Bronchial epithelial cell (primary cell): ENCODE measurements at regions not wholly inside any gene's neighbourhood (a gene's known extent, or its start where the extent isn't known, plus 50 kb on each side); places are given as distances from the start of the nearest gene placed in this dataset.
A peak's percentile ranks its signal among the peaks of the same experiment; 100 is the strongest.

Experiments used
- DNase-seq: peaks from one replicate; pipeline ENCODE4 v3.0.0-alpha.2; 2010; ENCODE audit warnings: low read depth
- FAIRE-seq: peaks from 2 replicates; lab custom pipeline; 2011; peaks lifted over from hg19 to GRCh38; lab: Jason Lieb, UNC
- H3K27me3 ChIP-seq: 2 replicates; pipeline ENCODE4 v1.5.1; 2011; ENCODE audit warnings: low read length; ENCODE audit not compliant: control insufficient read depth, insufficient read depth
- H3K36me3 ChIP-seq: 2 replicates; pipeline ENCODE4 v1.5.1; 2011; ENCODE audit warnings: low read length; ENCODE audit not compliant: control insufficient read depth, insufficient read depth
- H3K4me3 ChIP-seq: 2 replicates; pipeline ENCODE4 v1.5.1; 2011; ENCODE audit warnings: mild to moderate bottlenecking, low read depth, low read length, control low read depth
- TF ChIP-seq, protein P1 (sequence below): IDR thresholded peaks from 2 replicates; pipeline ENCODE4 v1.5.1; 2011; ENCODE audit warnings: mild to moderate bottlenecking, moderate library complexity, low read length, control low read depth, inconsistent platforms; ENCODE audit not compliant: insufficient read depth, severe bottlenecking

DNA sequence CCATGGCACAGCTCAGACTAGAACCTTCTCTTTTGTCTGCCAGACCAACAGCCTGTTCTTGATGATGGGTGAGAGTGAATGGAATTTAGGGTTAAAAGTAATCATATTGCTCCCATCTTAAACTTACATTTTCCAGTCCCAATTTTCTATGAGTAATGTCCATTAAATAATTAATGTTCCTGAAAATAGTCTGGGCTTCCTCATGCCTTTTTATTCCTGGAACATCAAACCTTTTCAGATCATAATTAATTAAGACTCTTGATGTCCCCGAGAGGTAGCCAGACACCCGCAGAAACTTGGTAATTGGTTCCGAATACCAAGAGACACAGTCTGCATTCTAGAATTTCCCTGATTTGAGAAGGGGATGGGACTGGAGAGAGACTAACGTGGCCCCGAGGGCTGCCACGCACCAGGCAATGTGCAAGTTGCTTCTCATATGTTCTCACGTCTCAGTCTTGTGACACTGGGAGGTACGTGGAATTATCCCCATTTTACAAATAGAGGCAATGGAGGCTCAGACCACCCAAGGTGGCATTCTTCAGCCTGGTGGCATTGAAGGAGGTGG is 78.6 kb upstream of the TOX2 start:
- TF ChIP-seq, protein P1, sequence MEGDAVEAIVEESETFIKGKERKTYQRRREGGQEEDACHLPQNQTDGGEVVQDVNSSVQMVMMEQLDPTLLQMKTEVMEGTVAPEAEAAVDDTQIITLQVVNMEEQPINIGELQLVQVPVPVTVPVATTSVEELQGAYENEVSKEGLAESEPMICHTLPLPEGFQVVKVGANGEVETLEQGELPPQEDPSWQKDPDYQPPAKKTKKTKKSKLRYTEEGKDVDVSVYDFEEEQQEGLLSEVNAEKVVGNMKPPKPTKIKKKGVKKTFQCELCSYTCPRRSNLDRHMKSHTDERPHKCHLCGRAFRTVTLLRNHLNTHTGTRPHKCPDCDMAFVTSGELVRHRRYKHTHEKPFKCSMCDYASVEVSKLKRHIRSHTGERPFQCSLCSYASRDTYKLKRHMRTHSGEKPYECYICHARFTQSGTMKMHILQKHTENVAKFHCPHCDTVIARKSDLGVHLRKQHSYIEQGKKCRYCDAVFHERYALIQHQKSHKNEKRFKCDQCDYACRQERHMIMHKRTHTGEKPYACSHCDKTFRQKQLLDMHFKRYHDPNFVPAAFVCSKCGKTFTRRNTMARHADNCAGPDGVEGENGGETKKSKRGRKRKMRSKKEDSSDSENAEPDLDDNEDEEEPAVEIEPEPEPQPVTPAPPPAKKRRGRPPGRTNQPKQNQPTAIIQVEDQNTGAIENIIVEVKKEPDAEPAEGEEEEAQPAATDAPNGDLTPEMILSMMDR = no peak
- DNase-seq (no peak), FAIRE-seq (no peak)
- Histone ChIP-seq H3K4me3 (no peak overlapping the region), H3K27me3 (no peaks in the 10 kb centered on the region), H3K36me3 (no peaks in the 10 kb centered on the region)

DNA sequence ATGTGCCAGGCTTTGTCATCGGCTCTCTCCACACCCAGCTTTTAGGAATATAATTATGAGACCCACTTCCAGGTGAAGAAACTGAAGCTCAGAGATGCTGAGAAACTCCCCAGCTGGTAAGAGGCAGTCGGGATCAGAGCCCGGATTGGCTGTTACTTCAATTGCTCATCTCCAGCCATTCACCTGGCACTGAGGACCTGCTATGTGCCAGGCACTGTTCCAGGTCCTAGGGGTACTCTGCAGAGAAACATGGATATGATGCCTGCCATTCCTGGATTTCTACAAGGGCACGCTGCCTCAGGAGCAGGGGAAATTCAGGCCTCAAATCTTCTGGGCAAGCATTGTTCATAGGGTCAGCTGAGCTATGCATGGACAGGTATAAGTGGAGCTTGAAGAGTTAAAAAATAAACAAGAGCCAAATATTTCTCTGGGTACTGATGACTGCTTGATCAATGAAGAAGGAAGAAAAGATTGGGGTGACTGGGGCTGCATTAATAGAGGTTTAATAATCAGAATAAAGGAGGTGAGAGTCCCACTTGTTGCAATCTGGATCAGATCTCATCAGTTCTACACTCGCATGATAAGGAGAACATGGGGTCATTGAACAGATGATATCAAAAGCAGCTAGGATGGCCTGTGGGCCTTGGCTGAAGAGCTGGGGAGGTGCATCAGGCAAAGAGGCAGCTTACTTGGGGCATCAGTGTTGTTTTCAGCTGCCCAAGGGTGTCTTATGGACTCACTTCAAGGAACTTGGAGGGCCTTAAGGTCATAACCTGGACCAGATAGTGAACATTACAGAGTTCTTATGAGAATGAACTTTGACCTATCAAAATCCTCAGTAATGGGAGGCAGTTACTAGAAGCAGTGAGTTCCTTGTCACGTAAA is 80.9 kb upstream of the TOX2 start:
- TF ChIP-seq, protein P1 = no peak
- no peak for DNase-seq
- H3K36me3 ChIP-seq = no peaks in the 10 kb centered on the region
- no peak overlapping the region for H3K4me3 ChIP-seq
- no peaks in the 10 kb centered on the region for H3K27me3 ChIP-seq
- no peak for FAIRE-seq

DNA sequence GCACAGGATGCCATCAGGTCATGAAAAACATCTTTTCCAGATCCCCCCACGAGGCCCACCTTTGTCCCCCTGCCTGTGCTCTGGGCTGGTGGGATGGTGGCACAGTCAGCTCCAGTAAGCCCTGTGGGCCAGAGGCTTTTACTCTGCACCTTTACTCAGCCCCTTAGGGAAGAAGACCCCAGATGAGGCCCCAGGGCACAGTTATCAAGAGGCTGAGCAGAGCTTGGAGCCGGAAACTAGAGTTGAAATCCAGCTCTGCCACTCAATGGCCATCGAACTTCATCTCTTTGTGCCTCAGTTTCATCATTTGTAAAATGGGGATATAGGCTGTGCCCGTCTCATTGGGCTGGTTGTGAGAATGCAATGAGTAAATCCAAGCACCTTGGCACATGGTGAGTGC is 81.7 kb upstream of the TOX2 start:
- TF ChIP-seq, protein P1 = no peak
- FAIRE-seq (no peak), DNase-seq (no peak)
- no peaks in the 10 kb centered on the region for H3K36me3 ChIP-seq
- H3K4me3 ChIP-seq = no peak overlapping the region
- H3K27me3 ChIP-seq = no peaks in the 10 kb centered on the region

DNA sequence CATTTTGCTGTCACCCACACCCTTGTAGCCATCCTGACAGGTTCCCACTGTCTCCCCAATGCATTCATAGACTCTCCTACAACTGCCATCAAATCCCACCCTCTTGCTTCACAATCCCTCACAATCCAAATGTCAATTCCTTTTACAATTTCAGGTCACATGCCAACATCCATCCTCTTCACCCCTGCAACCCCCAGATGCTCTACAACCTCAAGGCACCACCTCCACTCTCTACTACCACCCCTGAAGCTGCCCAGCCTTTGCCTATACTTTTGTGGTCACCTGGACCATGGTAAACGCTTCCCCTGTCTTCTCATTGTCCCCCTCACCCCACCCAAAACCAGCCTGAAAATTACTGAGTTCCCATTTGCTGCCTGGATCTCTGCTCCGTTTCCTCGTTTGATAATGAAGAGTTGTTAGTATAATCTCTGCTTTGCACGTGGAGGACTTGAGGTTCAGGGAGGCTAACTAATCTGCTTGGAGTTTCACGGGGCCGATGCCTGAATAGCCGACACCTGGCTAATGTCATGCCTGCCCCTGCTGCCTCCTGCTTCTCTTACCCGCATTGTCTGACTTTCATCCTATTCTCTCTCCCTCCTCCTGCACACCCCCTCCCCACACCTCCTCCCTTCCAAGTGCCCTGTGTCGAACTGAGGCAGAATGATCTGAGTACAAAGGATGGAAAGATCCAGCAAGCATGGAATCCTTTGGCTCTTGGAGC is 82.4 kb upstream of the TOX2 start:
- TF ChIP-seq, protein P1 = no peak
- Histone ChIP-seq H3K27me3 (no peaks in the 10 kb centered on the region), H3K4me3 (no peak overlapping the region), H3K36me3 (no peaks in the 10 kb centered on the region)
- DNase-seq (no peak), FAIRE-seq (no peak)

DNA sequence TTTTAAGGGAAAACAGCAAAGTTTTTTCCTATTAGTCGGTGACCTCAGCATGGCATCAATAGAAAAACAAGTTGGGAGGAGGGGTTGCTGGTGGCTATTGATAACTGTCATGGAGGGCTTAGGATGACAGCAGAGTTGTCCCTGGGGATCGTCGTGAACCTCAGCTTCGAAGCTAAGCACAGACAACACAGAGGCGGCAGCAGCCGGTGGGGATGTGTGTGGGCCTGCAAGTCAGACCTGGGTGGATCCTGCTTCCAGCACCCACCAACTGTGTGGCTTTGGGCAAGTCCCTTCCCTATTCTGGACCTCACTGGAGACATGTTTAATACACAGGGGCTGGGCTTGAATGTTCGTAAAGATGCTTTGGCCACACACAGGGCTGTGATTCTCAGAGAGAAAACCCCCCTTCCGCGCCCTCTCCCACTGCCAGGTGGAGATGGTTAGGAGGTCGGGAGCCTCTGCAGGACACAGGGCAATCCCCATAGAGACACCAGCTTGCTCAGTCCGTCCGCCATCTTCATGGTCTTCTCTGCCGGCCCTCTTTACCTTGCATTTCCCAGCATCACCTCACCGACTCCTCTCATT is 83.1 kb upstream of the TOX2 start:
- FAIRE-seq (peak; percentile 89), DNase-seq (no peak)
- no peaks in the 10 kb centered on the region for H3K27me3 ChIP-seq
- no peak overlapping the region for H3K4me3 ChIP-seq
- TF ChIP-seq, protein P1 = no peak
- H3K36me3 ChIP-seq = no peaks in the 10 kb centered on the region
